Embryonic facial prominence (tissue), 1 donor: ENCODE measurements at regions not wholly inside any gene's neighbourhood (a gene's known extent, or its start where the extent isn't known, plus 50 kb on each side); places are given as distances from the start of the nearest gene placed in this dataset.
"Not testable (repeated sequence)": the region's sequence is repeated elsewhere in the genome, so short reads cannot be mapped to it uniquely, and the experiment has no call there.

Experiments
- DNase-seq: peaks from one replicate; pipeline ENCODE4 v3.0.0-alpha.2; 2016; ENCODE audit errors: extremely low spot score

GRCh38 chr6:68022968-68023367 is 612.1 kb upstream of the ADGRB3 start:
- DNase-seq: not testable (repeated sequence)

GRCh38 chr6:68013780-68014515 is 621.1 kb upstream of the ADGRB3 start:
- DNase-seq: no peak

GRCh38 chr6:68012822-68013221 is 622.3 kb upstream of the ADGRB3 start:
- DNase-seq: no peak

- DNase-seq: no peak
Observed at GRCh38 chr6:68010936-68011335, 624.1 kb upstream of the ADGRB3 start.

DNA sequence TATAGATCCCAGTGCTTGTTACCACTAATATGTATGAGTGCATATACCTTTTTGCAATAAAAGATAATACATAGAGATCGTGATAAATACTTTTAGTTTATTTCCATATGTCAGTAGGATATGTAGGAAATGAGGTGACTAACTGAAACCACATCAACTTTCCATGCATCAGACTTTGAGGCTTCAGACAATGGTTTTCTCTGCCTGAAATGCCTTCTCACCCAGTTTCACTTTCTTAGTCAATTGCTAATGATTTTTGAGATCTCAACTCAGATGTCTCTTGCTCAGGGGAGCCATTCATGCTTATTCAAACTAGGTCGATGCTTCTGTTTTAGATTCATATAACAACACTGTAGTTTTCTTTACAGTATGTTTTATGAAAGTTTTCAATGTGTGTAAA is 626.6 kb upstream of the ADGRB3 start:
- DNase-seq: no peak

DNA sequence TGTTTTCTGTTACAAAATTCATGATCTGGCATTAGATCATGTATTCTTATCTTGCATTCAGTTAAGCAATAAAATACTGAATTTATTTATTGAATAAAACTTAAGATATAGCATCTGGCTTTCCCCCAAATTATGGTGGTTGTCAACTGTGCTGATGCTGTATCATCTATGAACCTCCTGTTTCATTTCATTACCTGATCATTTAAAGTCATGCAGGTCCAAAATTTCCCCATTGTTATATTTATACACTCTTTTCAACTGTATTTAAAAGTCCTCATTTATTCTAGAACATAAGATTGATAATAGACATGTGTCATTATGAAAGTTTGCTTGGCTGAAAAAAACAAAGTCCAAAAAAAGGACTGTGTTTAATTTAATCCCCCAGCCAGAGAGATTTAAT is 627.4 kb upstream of the ADGRB3 start:
- no peak for DNase-seq

DNA sequence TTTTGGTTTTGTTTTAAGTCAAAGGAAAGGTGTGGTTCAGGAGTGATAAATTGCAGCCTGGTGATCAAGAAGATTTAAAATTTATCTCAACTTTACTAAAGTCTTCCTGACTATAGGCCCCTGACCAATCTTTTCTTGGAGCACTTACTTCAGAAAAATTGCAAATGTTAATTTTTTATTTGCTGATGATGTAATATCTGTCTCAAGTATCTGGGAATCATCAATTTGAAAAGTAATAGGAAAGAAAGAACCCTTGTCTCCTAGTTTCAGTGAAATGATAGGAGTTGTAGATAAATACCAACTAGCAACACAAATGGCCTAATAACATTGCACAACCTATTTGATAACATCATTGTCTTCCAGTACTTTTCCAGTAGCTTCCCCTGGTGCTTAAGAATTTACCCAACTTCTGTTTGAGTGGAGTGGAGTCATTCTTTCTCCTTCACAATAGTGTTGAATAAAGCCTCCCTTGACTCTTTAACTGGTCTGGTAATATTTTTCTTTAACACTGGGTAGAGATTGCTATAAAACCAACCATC is 648.3 kb upstream of the ADGRB3 start:
- DNase-seq: no peak

- no peak for DNase-seq
Observed at GRCh38 chr6:67976486-67976885, 658.6 kb upstream of the ADGRB3 start.

DNA sequence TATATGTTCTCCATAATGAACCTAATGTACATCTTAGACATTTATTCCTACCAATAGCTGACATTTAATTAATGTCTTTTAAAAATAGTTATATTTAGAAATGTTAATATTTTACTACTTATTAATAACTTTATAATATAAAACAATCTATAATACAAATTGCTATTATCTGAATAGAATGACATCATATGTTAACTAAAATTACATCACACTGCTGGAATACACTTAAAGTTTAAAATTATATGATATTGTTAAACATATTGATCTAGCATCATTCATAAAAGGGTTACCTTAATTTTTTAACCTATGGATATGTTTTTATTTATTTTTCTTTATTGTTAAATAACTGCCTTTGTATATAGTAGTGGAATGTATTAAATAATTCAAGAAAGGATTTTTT is 660.2 kb upstream of the ADGRB3 start:
- no peak for DNase-seq

DNA sequence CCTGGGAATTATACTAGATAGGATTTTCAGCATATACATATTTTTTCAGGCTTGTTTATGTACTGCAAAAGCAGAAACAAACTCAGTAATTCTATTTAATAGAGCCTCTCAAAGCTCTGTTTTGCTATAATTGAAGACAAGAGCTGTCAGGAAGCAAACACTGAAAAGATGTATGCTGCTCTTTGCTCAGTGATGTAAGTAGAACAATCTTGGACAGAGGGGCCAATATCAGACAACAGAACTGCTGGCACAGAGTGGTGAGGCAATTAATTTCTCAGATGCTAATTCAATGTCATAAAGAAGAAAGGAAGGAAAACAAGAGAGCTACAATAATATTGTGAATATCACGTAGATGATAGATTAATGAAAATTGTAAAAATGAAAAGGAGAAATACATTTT is 663.3 kb upstream of the ADGRB3 start:
- DNase-seq: no peak

GRCh38 chr6:67966830-67967229 is 668.3 kb upstream of the ADGRB3 start:
- no peak for DNase-seq

GRCh38 chr6:67956352-67956751 is 678.7 kb upstream of the ADGRB3 start:
- no peak for DNase-seq

- no peak for DNase-seq
Observed at GRCh38 chr6:67952948-67953347, 682.1 kb upstream of the ADGRB3 start.

- no peak for DNase-seq
Observed at GRCh38 chr6:67952121-67952520, 683.0 kb upstream of the ADGRB3 start.

DNA sequence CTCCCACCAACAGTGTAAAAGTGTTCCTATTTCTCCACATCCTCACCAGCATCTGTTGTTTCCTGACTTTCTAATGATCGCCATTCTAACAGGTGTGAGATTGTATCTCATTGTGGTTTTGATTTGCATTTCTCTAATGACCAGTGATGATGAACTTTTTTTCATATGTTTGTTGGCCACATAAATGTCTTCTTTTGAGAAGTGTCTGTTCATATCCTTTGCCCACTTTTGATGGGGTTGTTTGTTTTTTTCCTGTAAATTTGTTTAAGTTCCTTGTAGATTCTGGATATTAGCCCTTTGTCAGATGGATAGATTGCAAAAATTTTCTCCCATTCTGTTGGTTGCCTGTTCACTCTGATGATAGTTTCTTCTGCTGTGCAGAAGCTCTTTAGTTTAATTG is 687.3 kb upstream of the ADGRB3 start:
- DNase-seq: not testable (repeated sequence)

- DNase-seq: no peak
Observed at GRCh38 chr6:67935976-67936477, 699.1 kb upstream of the ADGRB3 start.

DNA sequence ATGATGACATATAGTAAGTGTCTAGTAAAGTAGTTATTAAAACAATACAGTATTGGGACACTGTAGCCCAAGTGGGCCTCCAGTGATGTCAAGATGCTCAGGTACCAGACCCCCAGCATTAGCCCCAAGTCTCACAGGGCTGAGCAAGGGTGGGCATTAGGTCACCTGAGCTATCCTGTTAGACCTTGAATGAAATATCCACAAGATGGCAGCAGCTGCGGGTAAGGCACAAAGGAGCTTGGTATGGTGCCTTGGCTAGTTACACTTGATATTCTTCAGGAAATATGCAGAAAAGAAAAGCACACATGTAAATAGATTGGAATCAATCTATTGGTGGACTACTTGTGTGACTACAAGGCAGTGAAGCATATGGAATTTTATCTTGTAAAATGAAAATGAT is 701.8 kb upstream of the ADGRB3 start:
- DNase-seq: no peak

DNA sequence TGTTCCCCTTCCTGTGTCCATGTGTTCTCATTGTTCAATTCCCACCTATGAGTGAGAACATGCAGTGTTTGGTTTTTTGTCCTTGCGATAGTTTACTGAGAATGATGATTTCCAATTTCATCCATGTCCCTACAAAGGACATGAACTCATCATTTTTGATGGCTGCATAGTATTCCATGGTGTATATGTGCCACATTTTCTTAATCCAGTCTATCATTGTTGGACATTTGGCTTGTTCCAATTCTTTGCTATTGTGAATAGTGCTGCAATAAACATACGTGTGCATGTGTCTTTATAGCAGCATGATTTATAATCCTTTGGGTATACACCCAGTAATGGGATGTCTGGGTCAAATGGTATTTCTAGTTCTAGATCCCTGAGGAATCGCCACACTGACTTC is 712.5 kb upstream of the ADGRB3 start:
- DNase-seq: not testable (repeated sequence)

DNA sequence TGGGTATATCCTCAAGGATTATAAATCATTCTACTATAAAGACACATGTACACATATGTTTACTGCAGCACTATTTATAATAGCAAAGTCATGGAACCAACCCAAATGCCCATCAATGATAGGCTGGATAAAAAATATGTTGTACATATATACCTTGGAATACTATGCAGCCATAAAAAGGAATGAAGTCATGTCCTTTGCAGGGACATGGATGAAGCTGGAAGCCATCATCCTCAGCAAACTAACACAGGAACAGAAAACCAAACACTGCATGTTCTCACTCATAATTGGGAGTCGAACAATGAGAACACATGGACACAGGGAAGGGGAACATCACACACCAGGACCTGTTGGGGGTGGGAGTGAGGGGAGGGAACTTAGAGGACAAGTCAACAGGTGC is 715.0 kb upstream of the ADGRB3 start:
- not testable (repeated sequence) for DNase-seq

DNA sequence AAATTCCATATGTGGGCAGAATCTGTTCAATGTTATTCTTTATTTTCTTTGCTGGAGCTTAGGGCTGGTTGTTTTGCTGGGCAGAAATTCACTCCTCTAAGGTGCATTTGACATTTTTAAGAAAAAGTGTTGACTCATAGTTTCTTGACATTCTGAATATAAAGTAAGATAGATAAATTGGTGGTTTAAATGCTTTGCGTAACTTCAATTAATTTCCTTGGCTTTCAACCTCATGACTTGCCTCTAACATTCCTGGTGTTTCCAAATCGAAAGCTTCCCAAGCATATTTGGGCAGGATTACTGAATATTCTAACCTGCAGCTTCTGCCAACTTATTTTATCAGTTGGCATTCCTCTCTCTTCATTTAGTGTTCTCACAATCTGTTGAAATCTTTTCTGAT is 718.7 kb upstream of the ADGRB3 start:
- no peak for DNase-seq

DNA sequence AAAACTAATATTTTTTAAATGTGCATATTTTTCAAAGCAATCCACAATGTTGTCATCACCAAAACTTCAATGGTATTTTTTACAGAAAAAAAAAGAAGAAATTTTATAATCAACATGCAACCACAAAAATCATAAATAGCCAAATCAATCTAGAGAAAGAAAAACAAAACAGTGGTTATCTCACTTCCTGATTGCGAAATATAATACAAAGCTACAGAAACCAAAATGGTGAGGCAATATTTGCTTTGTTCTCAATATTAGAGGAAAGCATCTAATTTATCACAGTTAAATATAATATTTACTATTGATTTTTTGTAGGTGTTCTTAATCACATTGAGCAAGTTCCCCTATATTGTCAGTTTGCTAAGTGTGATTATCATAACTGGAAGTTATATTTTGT is 720.7 kb upstream of the ADGRB3 start:
- no peak for DNase-seq

DNA sequence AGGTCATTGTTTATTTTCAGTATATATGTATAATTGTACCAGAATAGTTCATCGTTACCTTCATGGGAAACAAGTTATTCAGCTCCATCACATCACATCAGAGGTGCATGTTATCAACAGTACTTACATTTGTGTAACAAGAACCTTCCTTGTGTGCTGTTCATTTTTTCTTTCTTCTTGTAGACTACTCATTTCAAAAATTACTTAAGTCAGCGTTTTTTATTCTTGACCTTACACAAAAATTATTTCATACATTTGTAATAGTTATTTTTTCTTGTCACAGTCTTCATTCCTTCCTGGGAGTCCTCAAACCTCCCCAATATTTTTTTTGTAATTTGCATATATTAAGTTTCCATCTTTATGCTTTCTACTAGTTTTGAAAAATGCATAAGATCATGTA is 725.7 kb upstream of the ADGRB3 start:
- no peak for DNase-seq

GRCh38 chr6:67908379-67908778 is 726.7 kb upstream of the ADGRB3 start:
- DNase-seq: no peak

GRCh38 chr6:67904735-67905134 is 730.3 kb upstream of the ADGRB3 start:
- not testable (repeated sequence) for DNase-seq
